HFF-Myc (cell line): ENCODE measurements at regions not wholly inside any gene's neighbourhood (a gene's known extent, or its start where the extent isn't known, plus 50 kb on each side); places are given as distances from the start of the nearest gene placed in this dataset.

ENCODE experiments used
- DNase-seq: peaks from one replicate; pipeline ENCODE4 v3.0.0-alpha.2; 2011; ENCODE audit warnings: low read depth; ENCODE audit errors: extremely low read depth
- H3K4me3 ChIP-seq: replicated peaks from 2 replicates; pipeline ENCODE4 v1.5.1; 2011; ENCODE audit warnings: low read depth, mild to moderate bottlenecking, control low read depth, low read length
- CTCF ChIP-seq: IDR thresholded peaks from 2 replicates; pipeline ENCODE4 v1.5.1; 2012; ENCODE audit warnings: mild to moderate bottlenecking, low read depth, low read length, control low read depth; ENCODE audit errors: missing control alignments

- TF ChIP-seq CTCF, result no peak
- DNase-seq, result no peak
- no peak overlapping the region for H3K4me3 ChIP-seq
Observed at GRCh38 chr5:4345850-4346249, 750.2 kb downstream of the IRX1 start.

GRCh38 chr5:4348423-4348822 lies 752.8 kb downstream of the IRX1 start:
- no peak overlapping the region for H3K4me3 ChIP-seq
- no peak for DNase-seq
- TF ChIP-seq CTCF, result no peak

GRCh38 chr5:4348919-4349318 lies 753.3 kb downstream of the IRX1 start:
- no peak for TF ChIP-seq CTCF
- DNase-seq, result no peak
- H3K4me3 ChIP-seq, result no peak overlapping the region

- no peak for TF ChIP-seq CTCF
- H3K4me3 ChIP-seq, result no peak overlapping the region
- no peak for DNase-seq
Observed at GRCh38 chr5:4356201-4356600, 760.6 kb downstream of the IRX1 start.

- DNase-seq, result no peak
- TF ChIP-seq CTCF, result no peak
- H3K4me3 ChIP-seq, result no peak overlapping the region
Observed at GRCh38 chr5:4359847-4360246, 764.2 kb downstream of the IRX1 start.

- no peak for TF ChIP-seq CTCF
- no peak overlapping the region for H3K4me3 ChIP-seq
- no peak for DNase-seq
Observed at GRCh38 chr5:4361753-4362152, 766.1 kb downstream of the IRX1 start.

GRCh38 chr5:4362411-4362810 lies 766.8 kb downstream of the IRX1 start:
- DNase-seq, result no peak
- TF ChIP-seq CTCF, result no peak

More at GRCh38 chr5:4362411-4362810, 766.8 kb downstream of the IRX1 start:
- no peak overlapping the region for H3K4me3 ChIP-seq
